ENCODE measurements at regions not wholly inside any gene's neighbourhood (a gene's known extent, or its start where the extent isn't known, plus 50 kb on each side); places are given as distances from the start of the nearest gene placed in this dataset.

DNA sequence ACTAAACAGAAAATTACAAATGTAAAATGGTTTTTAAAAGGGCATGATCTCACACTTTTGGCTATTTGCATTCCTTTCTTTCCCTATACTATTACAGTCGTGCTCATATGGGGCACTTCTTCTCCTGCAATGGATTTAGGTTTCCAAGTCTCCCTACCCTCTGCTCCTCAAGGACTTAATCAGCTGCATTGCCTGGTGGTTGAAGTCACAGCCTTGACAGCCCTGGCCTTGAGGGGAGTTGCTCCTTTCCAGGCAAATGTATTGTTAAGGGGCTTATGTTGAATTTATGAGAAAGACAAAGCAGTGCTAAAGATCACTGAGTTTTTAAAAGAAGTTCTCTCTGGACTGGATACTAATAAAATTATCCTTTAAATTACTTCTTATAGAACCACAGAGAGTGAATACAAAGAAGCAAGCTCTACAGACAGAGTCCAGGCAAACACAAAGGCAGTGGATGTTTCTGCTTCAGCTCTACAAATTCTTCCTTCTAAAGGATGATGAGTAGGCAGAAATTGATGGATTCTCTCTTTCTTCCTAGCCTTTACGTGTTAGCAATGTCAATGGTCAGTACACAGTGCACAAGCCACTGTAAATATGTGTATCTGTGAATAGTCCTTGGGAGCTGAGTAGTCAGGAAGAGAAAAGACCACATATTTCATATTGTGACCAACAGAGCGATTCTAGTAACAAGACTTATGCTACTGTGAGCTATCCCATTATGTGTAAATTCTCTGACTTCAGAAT is 390.9 kb downstream of the TBC1D4 start:
- no peaks in the 10 kb centered on the region for H3K9me3 ChIP-seq (ENCODE audit: insufficient read depth in 2 of 2, low read depth in 1 of 2, low read length in 1 of 2)
- H3K9ac ChIP-seq (replicated peaks in 1 of 4; ENCODE audit: extremely low read depth in 1 of 4, low read depth in 3 of 4, low read length in 3 of 4) = no peak overlapping the region
- no peak overlapping the region for H2AFZ ChIP-seq (ENCODE audit: low read length)
- CTCF ChIA-PET (ENCODE audit: partially characterized antibody) = interaction anchor here (1.1 to 1.4 kb wide), 2 partner anchors 10 to 74 kb away, joined by 3 to 6 read pairs; no protein-coding TSS in a partner anchor
- H3K4me1 ChIP-seq (replicated peaks in 1 of 4; ENCODE audit: control insufficient read depth in 3 of 4, insufficient read depth in 4 of 4, low read length in 3 of 4) = no peaks in the 10 kb centered on the region
- H3K23me2 ChIP-seq (ENCODE audit: low read depth, low read length) = no peaks in the 10 kb centered on the region
- no peak overlapping the region for H4K8ac ChIP-seq (ENCODE audit: extremely low read depth, insufficient read depth, low read length)
- H3K4me3 ChIP-seq (ENCODE audit: extremely low read depth in 1 of 4, insufficient read depth in 2 of 4, low read depth in 3 of 4, low read length in 4 of 4) = no peak overlapping the region
- no peak overlapping the region for H3K27ac ChIP-seq (ENCODE audit: low read depth, low read length)
- no peaks in the 10 kb centered on the region for H3K27me3 ChIP-seq (replicated peaks in 1 of 4; ENCODE audit: control insufficient read depth in 3 of 4, extremely low read depth in 1 of 4, insufficient read depth in 3 of 4, low read length in 3 of 4)
- no peak overlapping the region for H2BK12ac ChIP-seq (ENCODE audit: low read depth, low read length)
- no peaks in the 10 kb centered on the region for H3K79me2 ChIP-seq (ENCODE audit: control insufficient read depth in 1 of 2, insufficient read depth in 2 of 2, low read length in 2 of 2)
- POLR2A ChIA-PET (ENCODE audit: partially characterized antibody) = interaction anchor here (0.7 kb wide), 1 partner anchor 19 kb away, joined by 3 read pairs; no protein-coding TSS in a partner anchor
- no peak overlapping the region for H3K4ac ChIP-seq (replicated peaks; ENCODE audit: insufficient read length, low read depth, low read length)
- H4K5ac ChIP-seq (ENCODE audit: insufficient read length, low read depth, low read length) = no peak overlapping the region
- WGBS, 2 experiments (ENCODE audit: extremely low coverage in 1 of 2, insufficient coverage in 1 of 2, insufficient read length in 1 of 2, insufficient replicate concordance in 2 of 2, low coverage in 1 of 2, low lambda C conversion rate in 2 of 2, missing lambda C conversion rate in 1 of 2) = 87% methylated on average over 3 of the region's 3 CpGs; no CpG with 5 or more reads in 1 of the 2 experiments
- FAIRE-seq (no peak), DNase-seq (ENCODE audit: low read depth in 1 of 2, low spot score in 2 of 2) (no peak)
- no peak overlapping the region for H4K91ac ChIP-seq (replicated peaks; ENCODE audit: insufficient read length, low read length)
- no peak overlapping the region for H2BK120ac ChIP-seq (replicated peaks; ENCODE audit: low read depth, low read length)
- H3K14ac ChIP-seq (ENCODE audit: insufficient read length) = no peak overlapping the region
- no peak overlapping the region for H3K18ac ChIP-seq (ENCODE audit: extremely low read depth, low read length)
- no peak overlapping the region for H2AK5ac ChIP-seq (ENCODE audit: low read depth, low read length)
- H2BK5ac ChIP-seq (ENCODE audit: low read depth, low read length) = no peak overlapping the region
- no peak overlapping the region for H2BK20ac ChIP-seq (ENCODE audit: low read length)
- H2BK15ac ChIP-seq (ENCODE audit: low read length) = no peak overlapping the region
- no peaks in the 10 kb centered on the region for H3K79me1 ChIP-seq (ENCODE audit: low read depth, low read length)
- no peak overlapping the region for H3K4me2 ChIP-seq (ENCODE audit: insufficient read depth in 1 of 2, low read depth in 2 of 2, low read length in 2 of 2)
- no peak overlapping the region for H3K23ac ChIP-seq (ENCODE audit: insufficient read length)
- no peaks in the 10 kb centered on the region for H3K36me3 ChIP-seq (ENCODE audit: control insufficient read depth in 2 of 4, insufficient read depth in 4 of 4, low read length in 3 of 4)
- H4K20me1 ChIP-seq (replicated peaks in 1 of 2; ENCODE audit: control insufficient read depth in 1 of 2, insufficient read depth in 2 of 2, low read length in 2 of 2) = no peaks in the 10 kb centered on the region
- H3K56ac ChIP-seq (replicated peaks; ENCODE audit: insufficient read length, low read depth, low read length) = no peak overlapping the region
- TF ChIP-seq JUN (IDR thresholded peaks at IDR 0.05; ENCODE audit: low read depth, low read length) (no peak), SAP30 (IDR thresholded peaks at IDR 0.05; ENCODE audit: insufficient read depth, insufficient replicate concordance, low read length) (no peak), KDM4A (IDR thresholded peaks at IDR 0.05; ENCODE audit: low read depth, low read length, severe bottlenecking) (no peak), TAF1 (IDR thresholded peaks at IDR 0.05; ENCODE audit: low read depth, low read length) (no peak), CTBP2 (IDR thresholded peaks at IDR 0.05; ENCODE audit: borderline replicate concordance, insufficient read depth, insufficient read length, low read length) (no peak), TCF12 (IDR thresholded peaks at IDR 0.05; ENCODE audit: low read depth, low read length) (no peak), BRCA1 (IDR thresholded peaks at IDR 0.05; ENCODE audit: low read depth, low read length) (no peak), RFX5 (IDR thresholded peaks at IDR 0.05; ENCODE audit: borderline replicate concordance, low read depth, low read length) (no peak), RBBP5 (IDR thresholded peaks at IDR 0.05; ENCODE audit: borderline replicate concordance, low read depth, low read length) (no peak)
- TF ChIP-seq, protein P1, sequence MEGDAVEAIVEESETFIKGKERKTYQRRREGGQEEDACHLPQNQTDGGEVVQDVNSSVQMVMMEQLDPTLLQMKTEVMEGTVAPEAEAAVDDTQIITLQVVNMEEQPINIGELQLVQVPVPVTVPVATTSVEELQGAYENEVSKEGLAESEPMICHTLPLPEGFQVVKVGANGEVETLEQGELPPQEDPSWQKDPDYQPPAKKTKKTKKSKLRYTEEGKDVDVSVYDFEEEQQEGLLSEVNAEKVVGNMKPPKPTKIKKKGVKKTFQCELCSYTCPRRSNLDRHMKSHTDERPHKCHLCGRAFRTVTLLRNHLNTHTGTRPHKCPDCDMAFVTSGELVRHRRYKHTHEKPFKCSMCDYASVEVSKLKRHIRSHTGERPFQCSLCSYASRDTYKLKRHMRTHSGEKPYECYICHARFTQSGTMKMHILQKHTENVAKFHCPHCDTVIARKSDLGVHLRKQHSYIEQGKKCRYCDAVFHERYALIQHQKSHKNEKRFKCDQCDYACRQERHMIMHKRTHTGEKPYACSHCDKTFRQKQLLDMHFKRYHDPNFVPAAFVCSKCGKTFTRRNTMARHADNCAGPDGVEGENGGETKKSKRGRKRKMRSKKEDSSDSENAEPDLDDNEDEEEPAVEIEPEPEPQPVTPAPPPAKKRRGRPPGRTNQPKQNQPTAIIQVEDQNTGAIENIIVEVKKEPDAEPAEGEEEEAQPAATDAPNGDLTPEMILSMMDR (IDR thresholded peaks at IDR 0.05; ENCODE audit: control extremely low read depth in 1 of 3, insufficient read depth in 1 of 3, low read depth in 1 of 3, low read length in 3 of 3) = no peak
